HEK293T (cell line): ENCODE measurements at regions not wholly inside any gene's neighbourhood (a gene's known extent, or its start where the extent isn't known, plus 50 kb on each side); places are given as distances from the start of the nearest gene placed in this dataset.

Source experiments
- CTCF ChIA-PET: fragments of 350-600 bp; formaldehyde crosslinking; extraction: SDS; loops from one replicate; lab custom pipeline; 2021; ENCODE audit warnings: antibody characterized with exemption, inconsistent platforms; lab: Yijun Ruan, JAX
- POLR2A ChIA-PET: fragments of 350-600 bp; formaldehyde crosslinking; extraction: SDS; loops from one replicate; lab custom pipeline; 2020; ENCODE audit warnings: antibody characterized with exemption, inconsistent platforms; lab: Yijun Ruan, JAX
- DNase-seq: peaks from one replicate; pipeline ENCODE4 v3.0.0; 2012; ENCODE audit warnings: mixed read lengths; ENCODE audit errors: extremely low spot score
- ARNT ChIP-seq: fragments of 450-650 bp; IDR thresholded peaks from 2 replicates; pipeline ENCODE4 v1.6.1; 2017; ENCODE audit warnings: mild to moderate bottlenecking
- BHLHE40 ChIP-seq: fragments of 450-650 bp; IDR thresholded peaks from 2 replicates; pipeline ENCODE4 v1.6.1; 2016; ENCODE audit warnings: mild to moderate bottlenecking, moderate library complexity, borderline replicate concordance
- CTBP1 ChIP-seq: fragments of 450-650 bp; IDR thresholded peaks from 2 replicates; pipeline ENCODE4 v1.6.1; 2016; ENCODE audit warnings: borderline replicate concordance
- ELF4 ChIP-seq: fragments of 450-650 bp; IDR thresholded peaks from 2 replicates; pipeline ENCODE4 v1.6.1; 2017; ENCODE audit warnings: antibody characterized with exemption
- FOXA1 ChIP-seq: fragments of 450-650 bp; IDR thresholded peaks from 2 replicates; pipeline ENCODE4 v1.6.1; 2016; ENCODE audit warnings: mild to moderate bottlenecking
- FOXK2 ChIP-seq: fragments of 450-650 bp; IDR thresholded peaks from 2 replicates; pipeline ENCODE4 v1.6.1; 2016; ENCODE audit warnings: mild to moderate bottlenecking
- FOXM1 ChIP-seq: fragments of 450-650 bp; IDR thresholded peaks from 2 replicates; pipeline ENCODE4 v1.6.1; 2017; ENCODE audit warnings: mild to moderate bottlenecking, borderline replicate concordance
- HDGF ChIP-seq: fragments of 450-650 bp; IDR thresholded peaks from 2 replicates; pipeline ENCODE4 v1.6.1; 2017; ENCODE audit warnings: antibody characterized with exemption, borderline replicate concordance
- L3MBTL2 ChIP-seq: fragments of 450-650 bp; conservative IDR thresholded peaks from 2 replicates; pipeline ENCODE4 v1.6.1; 2016; ENCODE audit warnings: mild to moderate bottlenecking
- LEF1 ChIP-seq: fragments of 450-650 bp; IDR thresholded peaks from 2 replicates; pipeline ENCODE4 v1.6.1; 2017; ENCODE audit warnings: mild to moderate bottlenecking, borderline replicate concordance
- NFRKB ChIP-seq: fragments of 450-650 bp; IDR thresholded peaks from 2 replicates; pipeline ENCODE4 v1.6.1; 2016; ENCODE audit warnings: mild to moderate bottlenecking, moderate library complexity
- PKNOX1 ChIP-seq: fragments of 450-650 bp; IDR thresholded peaks from 2 replicates; pipeline ENCODE4 v1.6.1; 2016
- SP1 ChIP-seq: fragments of 450-650 bp; IDR thresholded peaks from 2 replicates; pipeline ENCODE4 v1.6.1; 2017
- SUZ12 ChIP-seq: fragments of 450-650 bp; IDR thresholded peaks from 2 replicates; pipeline ENCODE4 v1.6.1; 2016; ENCODE audit warnings: mild to moderate bottlenecking
- TARDBP ChIP-seq: fragments of 450-650 bp; IDR thresholded peaks from 2 replicates; pipeline ENCODE4 v1.6.1; 2016
- ZNF384 ChIP-seq: fragments of 450-650 bp; IDR thresholded peaks from 2 replicates; pipeline ENCODE4 v1.6.1; 2016

DNA sequence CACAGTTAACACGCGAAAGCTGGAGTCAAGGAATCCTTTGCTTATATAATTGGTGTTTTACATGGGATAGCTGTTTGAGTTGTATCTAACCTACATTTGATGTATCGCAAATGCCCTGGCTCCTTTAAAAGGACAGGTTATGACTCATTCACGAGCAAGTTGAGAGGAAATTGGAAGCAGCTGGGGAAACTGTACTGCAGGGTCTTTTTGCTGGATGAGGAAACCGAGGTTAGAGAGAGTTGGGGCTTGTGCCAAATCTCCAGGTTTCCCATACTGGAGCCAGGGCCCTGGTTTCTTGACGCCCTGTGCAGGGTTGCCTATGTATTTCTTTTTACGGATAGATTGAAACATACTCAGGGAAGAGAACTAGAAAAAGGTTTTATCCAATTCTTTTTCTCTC, 60.0 kb upstream of the SPTBN1 start:
- POLR2A ChIA-PET = no interaction called here
- TF ChIP-seq CTBP1 = no peak
- TF ChIP-seq SUZ12 = no peak
- DNase-seq = no peak
- CTCF ChIA-PET = no interaction called here

GRCh38 chr2:54396798-54397197, 59.3 kb upstream of the SPTBN1 start:
- POLR2A ChIA-PET = no interaction called here
- TF ChIP-seq LEF1 (no peak), ZNF384 (no peak), ARNT (no peak), FOXA1 (no peak), L3MBTL2 (no peak), PKNOX1 (no peak), ELF4 (no peak), SUZ12 (no peak), CTBP1 (no peak), TARDBP (no peak), NFRKB (no peak), FOXM1 (no peak), HDGF (no peak), FOXK2 (no peak), SP1 (no peak), BHLHE40 (no peak)
- CTCF ChIA-PET = no interaction called here

DNA sequence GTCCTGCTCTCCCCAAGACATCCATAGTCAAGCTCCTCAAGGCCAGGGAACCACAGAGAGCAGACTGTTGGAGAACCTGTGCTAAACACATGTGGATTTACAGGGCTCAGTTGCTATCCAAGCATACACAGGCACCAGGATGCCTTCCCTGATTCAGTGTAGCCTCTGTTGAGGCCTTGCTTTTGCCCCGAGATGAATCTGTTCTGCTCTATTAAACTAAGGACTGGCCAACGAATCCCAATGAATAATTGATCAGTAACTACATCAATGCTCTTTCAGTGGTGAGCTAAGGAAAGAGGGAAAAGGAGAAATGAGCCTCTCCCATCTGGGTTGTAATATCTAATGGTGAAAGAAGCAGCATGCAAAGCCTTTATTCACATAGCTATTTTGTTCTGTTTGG, 58.7 kb upstream of the SPTBN1 start:
- POLR2A ChIA-PET = no interaction called here
- TF ChIP-seq ELF4 (no peak), SP1 (no peak), FOXK2 (no peak), ARNT (no peak)
- DNase-seq = no peak
- CTCF ChIA-PET = no interaction called here

More at GRCh38 chr2:54396798-54397197, 59.3 kb upstream of the SPTBN1 start:
- DNase-seq = no peak

- POLR2A ChIA-PET = no interaction called here
- TF ChIP-seq FOXM1 = no peak
- no peak for TF ChIP-seq CTBP1
- TF ChIP-seq FOXK2 = no peak
- TF ChIP-seq SUZ12 = no peak
- no peak for TF ChIP-seq PKNOX1
- TF ChIP-seq LEF1 = no peak
- no peak for TF ChIP-seq ARNT
- no peak for TF ChIP-seq SP1
- TF ChIP-seq ELF4 = no peak
- no peak for TF ChIP-seq TARDBP
- no peak for TF ChIP-seq L3MBTL2
- TF ChIP-seq HDGF = no peak
- no peak for TF ChIP-seq BHLHE40
- TF ChIP-seq NFRKB = no peak
- no peak for TF ChIP-seq FOXA1
- no peak for TF ChIP-seq ZNF384
Measured at GRCh38 chr2:54401554-54401953, 54.6 kb upstream of the SPTBN1 start.

DNA sequence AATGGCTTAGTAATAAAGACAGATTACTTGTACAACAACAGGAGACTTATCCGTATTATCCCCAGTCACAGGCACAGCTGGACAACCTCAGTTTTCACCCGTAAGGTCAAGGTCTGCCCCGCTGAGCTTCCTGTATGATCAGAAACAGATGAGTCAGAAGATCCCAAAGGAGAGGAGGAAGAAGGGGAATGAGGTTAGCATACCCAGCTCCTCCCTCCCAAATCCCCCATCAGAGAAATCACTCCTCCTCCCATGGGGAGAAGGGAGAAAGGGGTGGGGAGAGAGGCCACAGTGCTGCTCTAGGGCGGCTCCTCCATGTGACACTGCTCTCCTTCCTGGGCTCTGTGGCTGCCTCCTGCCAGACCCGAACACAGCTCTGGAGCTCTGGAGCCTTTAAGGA, 53.8 kb upstream of the SPTBN1 start:
- POLR2A ChIA-PET = no interaction called here
- CTCF ChIA-PET = no interaction called here

More at GRCh38 chr2:54401554-54401953, 54.6 kb upstream of the SPTBN1 start:
- CTCF ChIA-PET = no interaction called here
- no peak for DNase-seq

More for the DNA sequence above, 53.8 kb upstream of the SPTBN1 start:
- no peak for TF ChIP-seq ZNF384
- no peak for TF ChIP-seq HDGF
- no peak for TF ChIP-seq FOXA1
- TF ChIP-seq LEF1 = no peak
- TF ChIP-seq BHLHE40 = no peak
- no peak for TF ChIP-seq TARDBP
- TF ChIP-seq CTBP1 = no peak
- no peak for TF ChIP-seq FOXM1
- no peak for TF ChIP-seq FOXK2
- no peak for TF ChIP-seq L3MBTL2
- no peak for TF ChIP-seq ELF4
- TF ChIP-seq PKNOX1 = no peak
- no peak for TF ChIP-seq SUZ12
- no peak for TF ChIP-seq ARNT
- no peak for TF ChIP-seq SP1
- TF ChIP-seq NFRKB = no peak
- no peak for DNase-seq
